NCI-H1694 (cell line): ENCODE measurements at regions not wholly inside any gene's neighbourhood (a gene's known extent, or its start where the extent isn't known, plus 50 kb on each side); places are given as distances from the start of the nearest gene placed in this dataset.

Source experiments
- DNase-seq: peaks from one replicate; lab custom pipeline; 2025; lab: John Stamatoyannopoulos, UW

- no peak for DNase-seq
Observed at GRCh38 chr7:155885167-155886155, 73.2 kb upstream of the SHH start.

GRCh38 chr7:155884225-155885166 is 72.2 kb upstream of the SHH start:
- DNase-seq = no peak

GRCh38 chr7:155883491-155884224 is 71.4 kb upstream of the SHH start:
- no peak for DNase-seq

GRCh38 chr7:155882596-155882995 is 70.3 kb upstream of the SHH start:
- DNase-seq = no peak

GRCh38 chr7:155881471-155882350 is 69.4 kb upstream of the SHH start:
- DNase-seq = no peak

- DNase-seq = no peak
Observed at GRCh38 chr7:155880721-155881120, 68.5 kb upstream of the SHH start.

GRCh38 chr7:155879592-155879991 is 67.3 kb upstream of the SHH start:
- no peak for DNase-seq

GRCh38 chr7:155878674-155879073 is 66.4 kb upstream of the SHH start:
- no peak for DNase-seq

- no peak for DNase-seq
Observed at GRCh38 chr7:155878250-155878649, 66.0 kb upstream of the SHH start.

GRCh38 chr7:155877167-155877566 is 64.9 kb upstream of the SHH start:
- DNase-seq = no peak

GRCh38 chr7:155874411-155874810 is 62.1 kb upstream of the SHH start:
- DNase-seq = no peak

- no peak for DNase-seq
Observed at GRCh38 chr7:155874010-155874409, 61.7 kb upstream of the SHH start.

GRCh38 chr7:155872678-155873369 is 60.6 kb upstream of the SHH start:
- no peak for DNase-seq

- DNase-seq = no peak
Observed at GRCh38 chr7:155871211-155871610, 58.9 kb upstream of the SHH start.

- DNase-seq = no peak
Observed at GRCh38 chr7:155870334-155871180, 58.3 kb upstream of the SHH start.

- DNase-seq = no peak
Observed at GRCh38 chr7:155869784-155870076, 57.5 kb upstream of the SHH start.

- DNase-seq = no peak
Observed at GRCh38 chr7:155868955-155869783, 56.9 kb upstream of the SHH start.

- DNase-seq = no peak
Observed at GRCh38 chr7:155867734-155868400, 55.6 kb upstream of the SHH start.
